ENCODE measurements at regions not wholly inside any gene's neighbourhood (a gene's known extent, or its start where the extent isn't known, plus 50 kb on each side); places are given as distances from the start of the nearest gene placed in this dataset.

DNA sequence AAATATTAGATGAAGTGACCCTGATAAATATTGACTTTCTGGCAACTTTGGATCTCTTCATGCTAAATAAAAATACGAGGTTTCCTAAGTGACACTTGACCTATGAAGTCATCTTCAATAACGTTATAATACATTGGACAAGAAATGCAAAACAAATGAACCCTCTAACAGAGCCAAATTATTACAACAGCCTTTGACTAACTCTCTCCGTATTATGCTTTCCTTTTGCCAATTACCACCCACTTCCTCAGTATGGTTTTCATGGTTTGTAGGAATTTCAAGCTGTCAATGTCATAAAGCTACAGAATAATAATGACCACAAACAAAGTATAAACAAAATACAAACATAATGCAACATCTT lies 210.5 kb downstream of the MOXD1 start:
- TF ChIP-seq, protein P1, sequence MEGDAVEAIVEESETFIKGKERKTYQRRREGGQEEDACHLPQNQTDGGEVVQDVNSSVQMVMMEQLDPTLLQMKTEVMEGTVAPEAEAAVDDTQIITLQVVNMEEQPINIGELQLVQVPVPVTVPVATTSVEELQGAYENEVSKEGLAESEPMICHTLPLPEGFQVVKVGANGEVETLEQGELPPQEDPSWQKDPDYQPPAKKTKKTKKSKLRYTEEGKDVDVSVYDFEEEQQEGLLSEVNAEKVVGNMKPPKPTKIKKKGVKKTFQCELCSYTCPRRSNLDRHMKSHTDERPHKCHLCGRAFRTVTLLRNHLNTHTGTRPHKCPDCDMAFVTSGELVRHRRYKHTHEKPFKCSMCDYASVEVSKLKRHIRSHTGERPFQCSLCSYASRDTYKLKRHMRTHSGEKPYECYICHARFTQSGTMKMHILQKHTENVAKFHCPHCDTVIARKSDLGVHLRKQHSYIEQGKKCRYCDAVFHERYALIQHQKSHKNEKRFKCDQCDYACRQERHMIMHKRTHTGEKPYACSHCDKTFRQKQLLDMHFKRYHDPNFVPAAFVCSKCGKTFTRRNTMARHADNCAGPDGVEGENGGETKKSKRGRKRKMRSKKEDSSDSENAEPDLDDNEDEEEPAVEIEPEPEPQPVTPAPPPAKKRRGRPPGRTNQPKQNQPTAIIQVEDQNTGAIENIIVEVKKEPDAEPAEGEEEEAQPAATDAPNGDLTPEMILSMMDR (IDR thresholded peaks at IDR 0.05) = no peak
- TF ChIP-seq POLR2A (IDR thresholded peaks at IDR 0.05) = no peak

Data from lower leg skin (tissue), 3 donors.